Right lung (tissue), 2 donors: ENCODE measurements at regions not wholly inside any gene's neighbourhood (a gene's known extent, or its start where the extent isn't known, plus 50 kb on each side); places are given as distances from the start of the nearest gene placed in this dataset.
A peak's percentile ranks its signal among the peaks of the same experiment; 100 is the strongest.
"Not testable (repeated sequence)": the region's sequence is repeated elsewhere in the genome, so short reads cannot be mapped to it uniquely, and the experiment has no call there.

ENCODE experiments used
- DNase-seq, 2 donors: peaks; one replicate each; pipeline ENCODE4 v3.0.0-alpha.2; 2013

DNA sequence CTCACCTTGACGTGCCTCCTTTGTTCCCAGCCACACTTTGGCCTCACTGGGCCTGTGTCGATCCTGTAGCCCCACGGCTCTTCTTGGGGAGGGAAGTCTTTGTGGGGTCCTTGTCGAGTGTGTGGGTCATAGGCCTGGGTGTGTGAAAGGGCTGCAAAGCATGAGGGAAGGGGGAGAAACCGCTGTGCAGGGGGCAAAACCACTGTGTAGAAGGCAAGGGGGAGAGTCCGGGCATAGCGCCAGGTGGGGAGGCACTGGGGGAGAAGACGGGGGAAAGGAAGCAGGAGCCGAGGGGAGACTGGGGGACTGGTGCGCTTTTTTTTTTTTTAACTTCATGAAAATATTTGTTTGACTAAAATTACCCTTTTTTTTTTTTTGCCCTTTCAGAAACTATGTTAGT, 65.1 kb upstream of the RASD2 start:
- no peak for DNase-seq

DNA sequence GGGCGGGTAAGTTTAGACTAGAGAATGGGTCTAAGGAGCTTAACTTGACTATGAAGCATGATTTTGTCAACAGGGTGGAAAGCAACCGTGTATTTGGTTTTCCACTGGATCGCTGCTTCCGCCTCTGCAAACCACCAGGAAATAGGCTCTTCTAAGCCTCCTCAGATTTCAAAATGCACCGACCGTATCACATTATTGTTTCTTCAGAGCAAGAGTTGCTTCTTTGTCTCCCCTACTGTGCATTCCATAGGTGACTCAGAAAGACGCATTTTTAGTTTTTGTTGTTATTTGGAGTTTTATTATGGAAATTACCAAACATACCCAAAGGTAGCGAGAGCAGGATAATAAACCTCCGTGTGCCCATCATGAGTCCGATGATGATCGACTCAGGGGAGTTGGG, 64.3 kb upstream of the RASD2 start:
- no peak for DNase-seq

DNA sequence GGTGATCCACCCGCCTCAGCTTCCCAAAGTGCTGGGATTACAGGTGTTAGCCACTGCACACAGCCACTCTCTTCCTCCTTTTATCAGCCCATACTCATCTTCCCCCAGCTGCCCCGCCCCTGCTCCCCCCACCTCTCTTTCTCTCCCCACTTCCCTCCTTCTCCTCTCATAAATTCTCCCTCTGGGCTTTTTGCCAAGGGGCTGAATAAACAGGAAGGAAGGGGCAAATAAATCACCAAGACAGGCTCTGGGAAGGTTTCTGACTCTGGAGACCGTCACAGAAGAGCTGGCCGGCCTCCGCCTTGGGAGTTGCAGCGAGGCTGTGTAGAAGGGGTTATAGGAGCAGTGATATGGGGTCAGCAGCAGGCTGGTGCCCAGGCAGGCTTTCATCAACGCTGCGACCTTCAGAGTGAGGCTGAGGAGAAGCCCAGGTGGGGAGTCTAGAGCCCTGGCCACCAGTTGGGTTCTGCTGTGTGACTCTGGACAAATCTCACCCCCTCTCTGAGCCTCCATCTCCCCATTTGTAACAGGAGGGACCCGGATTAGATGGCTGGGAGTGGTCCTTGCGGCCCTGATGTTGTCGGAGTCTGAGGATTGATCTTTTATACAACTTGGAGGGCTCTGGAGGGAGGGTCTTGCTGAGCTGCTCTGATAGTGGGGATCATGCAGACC, 62.6 kb upstream of the RASD2 start:
- peak; percentile 80 to 86 for DNase-seq

DNA sequence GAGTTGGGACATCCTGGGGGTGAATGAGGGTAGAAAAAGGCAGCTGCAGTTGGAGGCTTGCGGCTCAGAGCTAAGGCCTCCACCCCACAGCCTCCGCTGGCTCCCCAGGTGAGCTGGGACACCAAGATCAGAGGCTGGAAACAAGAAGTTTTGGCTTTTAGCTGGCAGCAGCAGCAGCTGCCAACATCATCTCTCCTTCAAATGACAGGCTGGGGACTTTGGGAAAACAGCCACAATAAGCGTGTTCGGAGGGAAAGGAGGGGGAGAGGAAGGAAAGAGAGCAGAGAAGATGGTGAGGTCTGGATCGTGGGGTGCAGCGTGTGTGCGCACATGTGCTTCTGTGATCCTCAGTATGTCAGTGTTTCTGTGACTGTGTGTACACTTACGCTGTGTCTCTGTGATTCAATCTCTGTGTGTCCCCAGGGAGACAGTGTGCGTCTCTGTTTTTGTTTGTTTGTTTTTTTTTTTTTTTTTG, 62.0 kb upstream of the RASD2 start:
- no peak for DNase-seq

DNA sequence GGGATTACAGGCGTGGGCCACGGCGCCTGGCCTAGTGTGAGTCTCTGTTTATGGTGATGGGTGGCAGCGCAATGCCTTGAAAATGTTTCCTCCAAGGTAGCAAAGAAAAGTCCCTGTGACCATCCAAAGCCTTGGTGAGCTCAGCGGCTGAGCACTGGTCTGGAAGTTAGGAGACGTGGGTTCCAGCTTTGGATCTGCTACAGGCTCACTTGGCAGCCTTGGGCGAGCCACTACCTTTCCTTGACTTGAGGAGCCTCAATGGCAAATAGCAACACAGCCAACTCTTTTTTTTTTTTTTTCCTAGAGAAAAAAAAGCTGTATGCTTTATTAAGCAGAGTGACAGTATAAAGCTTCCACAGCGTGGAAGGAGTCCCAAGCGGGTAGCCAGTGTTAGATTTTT, 61.3 kb upstream of the RASD2 start:
- no peak for DNase-seq

DNA sequence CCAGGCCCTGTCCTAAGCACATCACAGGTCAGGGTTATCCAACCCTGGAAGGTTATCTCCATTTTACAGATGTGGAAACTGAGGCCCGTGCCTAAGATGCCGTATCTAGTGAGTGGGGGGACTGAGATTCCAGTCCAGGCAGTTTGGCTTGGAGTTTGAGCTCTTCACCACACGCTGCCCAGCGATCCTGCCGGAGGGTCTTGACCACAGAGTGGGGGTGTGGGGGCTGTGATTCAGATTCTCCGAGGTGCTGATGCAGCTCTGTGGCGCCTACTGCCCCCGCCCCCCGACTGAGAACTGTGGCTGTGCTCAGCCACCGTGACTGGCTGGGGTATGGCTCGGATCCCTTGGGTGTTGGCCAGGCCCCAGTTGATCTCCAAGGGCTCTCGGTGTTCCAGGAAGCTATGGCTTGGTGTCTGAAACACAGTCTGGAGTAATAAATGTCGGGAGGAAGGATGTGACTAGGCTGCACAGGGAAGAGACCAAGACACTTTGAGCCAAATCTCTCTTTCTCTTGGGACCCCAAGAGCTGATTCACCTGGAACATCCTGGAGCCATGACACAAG, 60.6 kb upstream of the RASD2 start:
- DNase-seq, result no peak

DNA sequence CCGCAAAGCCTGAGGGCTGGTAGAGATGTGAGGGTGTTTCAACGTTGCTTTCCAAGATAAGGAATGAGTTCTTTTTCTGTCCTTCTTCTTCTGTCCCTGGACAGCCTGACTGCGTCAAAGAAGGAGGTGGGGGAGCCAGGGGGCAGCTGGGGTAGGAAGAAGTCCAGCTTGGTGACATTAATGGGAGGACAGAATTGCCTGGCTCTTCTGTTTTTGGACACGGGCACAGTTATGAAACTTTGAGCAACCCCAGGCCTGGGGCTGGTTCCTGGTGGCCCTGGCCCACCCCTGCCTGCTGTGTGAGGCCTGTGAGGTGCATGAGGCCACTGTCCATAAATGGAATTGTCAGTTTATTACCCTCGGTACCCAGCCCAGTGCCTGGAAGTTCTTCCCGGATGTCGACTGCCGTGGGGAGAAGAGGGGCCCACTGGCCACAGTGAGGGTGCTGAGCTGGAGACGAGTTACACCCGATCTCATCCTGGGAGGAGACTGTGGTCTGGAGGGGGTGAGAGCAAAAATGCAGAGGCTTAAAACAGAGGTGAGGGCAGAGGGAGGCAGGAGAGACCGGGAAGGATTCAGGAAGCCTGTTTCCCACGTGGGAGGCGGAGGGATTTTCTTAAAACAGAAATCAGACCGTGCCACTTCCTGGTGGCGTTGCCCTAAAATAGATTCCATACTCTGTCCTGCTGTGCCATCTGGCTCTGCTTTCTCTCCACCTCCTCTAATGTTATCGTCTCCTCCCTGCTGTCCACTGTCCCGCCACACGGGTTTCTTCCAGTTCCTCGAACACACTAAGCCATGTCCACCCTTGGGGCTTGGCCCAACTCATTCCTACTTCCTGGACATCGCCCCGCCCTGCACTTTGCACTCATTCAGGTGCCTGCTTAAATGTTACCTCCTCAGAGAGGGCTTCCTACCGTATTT, 59.7 kb upstream of the RASD2 start:
- DNase-seq, result no peak

DNA sequence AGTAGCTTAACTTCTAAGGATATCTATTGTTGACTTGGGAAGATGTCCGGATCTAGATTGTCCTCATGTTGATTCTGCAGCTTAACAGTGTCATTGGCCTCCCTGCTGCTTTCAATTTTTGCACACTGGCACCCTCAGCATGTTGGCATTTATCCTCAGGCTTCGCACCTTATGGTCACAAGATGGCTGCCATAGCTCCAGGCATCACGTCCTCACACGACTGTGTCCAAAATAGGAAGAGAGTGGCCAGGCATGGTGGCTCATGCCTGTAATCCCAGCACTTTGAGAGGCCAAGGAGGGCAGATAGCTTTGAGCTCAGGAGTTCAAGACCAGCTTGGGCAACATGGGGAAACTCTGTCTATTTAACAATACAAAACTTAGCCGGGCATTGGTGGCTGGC, 58.3 kb upstream of the RASD2 start:
- no peak for DNase-seq

DNA sequence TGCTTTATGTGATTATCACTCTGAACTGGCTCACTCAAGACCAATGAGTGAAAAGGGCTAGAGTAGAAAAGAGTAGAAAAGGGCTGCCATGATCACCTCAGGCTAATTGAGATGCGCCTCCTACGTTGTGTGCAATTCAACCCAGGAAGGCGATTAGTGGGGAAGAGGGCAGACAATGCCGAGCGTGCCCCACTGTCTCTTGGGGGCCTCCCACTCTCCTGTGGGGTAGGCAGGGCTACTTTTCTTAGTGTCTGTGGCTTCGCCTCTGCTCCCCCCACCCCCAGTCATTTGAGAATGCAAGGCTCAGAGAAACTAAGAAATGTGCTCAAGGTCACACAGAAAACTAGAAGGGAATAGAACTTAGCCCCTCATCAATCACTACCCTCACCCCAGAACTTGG, 57.7 kb upstream of the RASD2 start:
- no peak for DNase-seq

DNA sequence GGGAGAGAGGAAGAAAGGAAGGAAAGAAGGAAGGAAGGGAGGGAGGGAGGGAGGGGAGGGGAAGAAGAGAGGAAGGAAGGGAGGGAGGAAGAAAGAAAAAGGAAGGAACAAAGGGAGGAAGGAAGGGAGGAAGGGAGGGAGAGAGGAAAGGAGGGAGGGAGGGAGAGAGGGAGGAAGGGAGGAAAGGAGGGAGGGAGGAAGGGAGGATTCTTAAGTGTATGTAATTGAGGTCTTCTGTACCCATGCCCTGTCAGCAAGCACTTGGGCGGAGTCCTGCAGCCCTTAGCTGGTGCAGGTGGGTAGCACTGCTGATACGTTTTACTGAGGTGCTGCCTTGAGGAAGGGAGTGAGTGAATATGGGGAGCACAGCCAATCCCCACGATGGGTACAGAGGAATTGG, 56.9 kb upstream of the RASD2 start:
- DNase-seq, result no peak

DNA sequence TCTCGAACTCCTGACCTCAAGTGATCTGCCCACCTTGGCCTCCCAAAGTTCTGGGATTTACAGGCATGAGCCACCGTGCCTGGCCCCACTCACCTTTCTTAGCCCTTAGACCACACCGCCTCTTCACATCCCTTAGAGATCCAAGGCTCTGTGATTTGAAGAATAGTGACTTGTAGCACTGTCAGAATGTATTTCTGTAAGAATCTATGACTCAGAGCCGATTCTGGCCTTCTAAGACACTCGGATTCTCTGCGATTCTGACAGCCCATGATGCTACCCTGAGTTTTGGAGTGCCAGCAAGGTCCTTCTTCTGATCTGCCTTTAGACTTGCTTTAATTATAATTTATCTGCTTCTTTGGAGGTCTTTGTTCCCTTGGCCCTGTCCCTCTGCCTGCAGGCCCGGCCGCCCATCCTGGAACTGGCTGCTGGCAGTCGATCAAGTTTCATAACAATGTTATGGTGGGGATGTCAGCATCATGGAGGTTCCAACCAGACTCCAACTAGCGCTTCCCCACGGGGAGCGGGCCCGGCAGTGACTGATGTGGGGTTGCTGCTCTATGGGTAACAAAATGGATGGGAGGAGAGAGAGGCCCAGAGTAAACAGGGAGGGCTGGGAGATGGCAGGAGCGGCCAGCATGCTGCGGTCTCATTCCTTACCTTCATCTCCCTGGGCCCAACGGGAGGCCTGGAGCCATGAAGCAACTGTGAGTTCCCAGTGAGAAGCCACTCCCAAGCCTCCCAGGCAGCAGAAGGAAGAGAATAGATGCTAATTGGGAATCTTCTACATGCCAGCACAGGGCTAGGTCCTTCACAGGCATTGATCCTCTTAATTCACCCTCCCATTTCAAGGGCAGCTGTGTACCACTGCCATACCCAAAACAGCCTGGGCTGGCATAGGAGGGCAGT, 55.7 kb upstream of the RASD2 start:
- no peak for DNase-seq

DNA sequence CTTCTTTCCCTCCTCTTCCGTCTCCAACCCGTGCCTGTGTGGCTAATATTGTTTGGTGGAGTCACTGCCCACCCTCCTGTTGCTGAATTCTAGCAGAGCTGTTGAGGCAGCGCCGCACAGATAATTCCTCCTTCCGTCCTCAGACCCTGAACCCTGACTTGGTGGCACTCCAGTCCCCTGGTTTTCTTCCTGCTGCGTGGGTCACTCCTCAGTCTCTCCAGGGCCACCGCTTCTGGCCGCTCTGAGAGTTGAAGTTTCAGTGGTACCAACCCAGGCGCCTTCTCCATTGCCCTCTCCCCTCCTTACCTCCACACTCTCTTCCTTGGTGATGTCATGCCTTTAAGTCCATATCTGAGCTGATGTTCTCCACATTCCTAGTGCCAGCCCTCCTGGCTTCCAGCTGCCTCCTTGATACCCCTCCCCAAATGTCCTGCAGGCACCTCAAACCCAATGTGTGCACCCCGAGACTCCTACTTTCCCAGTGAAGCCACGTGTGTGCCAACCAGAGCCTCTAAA, 54.5 kb upstream of the RASD2 start:
- no peak for DNase-seq

DNA sequence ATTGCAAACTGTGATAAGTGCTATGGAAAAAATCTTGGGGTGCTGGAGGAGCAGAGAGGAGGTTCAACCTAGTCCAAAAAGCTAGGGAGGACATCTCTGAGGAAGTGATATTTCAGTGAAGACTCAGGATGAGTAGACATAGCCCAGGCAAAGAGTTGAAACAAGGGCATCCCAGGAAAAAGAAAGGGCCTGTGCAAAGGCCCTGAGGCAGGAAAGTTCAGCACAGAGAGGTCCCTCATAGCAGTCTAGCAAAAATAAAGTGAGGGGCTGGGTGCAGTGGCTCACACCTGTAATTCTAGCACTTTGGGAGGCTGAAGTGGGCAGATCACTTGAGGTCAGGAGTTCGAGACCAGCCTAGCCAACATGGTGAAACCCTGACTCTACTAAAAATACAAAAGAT, 53.0 kb upstream of the RASD2 start:
- not testable (repeated sequence) for DNase-seq

DNA sequence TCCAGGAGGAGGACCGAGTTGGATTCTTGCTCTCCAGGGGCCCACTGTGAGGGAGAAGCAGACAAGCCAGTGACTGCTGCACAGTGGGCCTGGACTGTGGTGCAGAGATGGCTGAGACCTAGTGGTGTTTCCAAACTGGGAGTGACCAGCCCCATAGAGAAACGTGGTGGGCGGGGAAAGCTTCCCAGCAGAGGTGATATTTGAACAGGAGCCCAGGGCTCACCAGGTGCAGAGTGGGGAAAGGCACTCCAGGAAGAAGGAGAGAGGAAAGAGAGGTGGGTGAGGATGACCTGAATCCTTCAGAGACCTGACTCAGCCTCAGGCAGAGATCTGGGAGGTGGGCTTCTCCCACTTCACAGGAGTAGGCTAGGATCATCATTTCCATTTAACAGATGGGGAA, 52.1 kb upstream of the RASD2 start:
- no peak for DNase-seq

DNA sequence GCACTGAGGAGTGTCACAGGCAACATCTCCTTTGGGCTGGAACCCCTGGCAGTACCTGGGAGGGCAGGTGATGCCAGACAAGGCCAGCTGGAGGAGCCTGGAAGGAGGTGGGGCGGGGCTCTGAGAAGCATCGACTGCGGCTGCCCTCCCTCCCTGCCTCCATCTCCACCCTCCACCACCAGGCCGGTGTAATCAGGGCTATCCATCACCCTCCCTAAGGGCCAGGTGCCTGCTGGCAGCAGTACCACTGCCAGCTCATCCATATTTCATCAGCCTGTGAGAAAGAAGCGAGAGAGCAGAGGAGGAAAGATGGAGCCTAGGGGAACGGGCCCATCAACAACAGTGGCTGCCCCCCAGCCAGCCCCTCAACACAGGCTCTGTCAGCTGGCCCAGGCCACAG, 51.4 kb upstream of the RASD2 start:
- DNase-seq, result no peak
